ENCODE measurements at regions not wholly inside any gene's neighbourhood (a gene's known extent, or its start where the extent isn't known, plus 50 kb on each side); places are given as distances from the start of the nearest gene placed in this dataset.

DNA sequence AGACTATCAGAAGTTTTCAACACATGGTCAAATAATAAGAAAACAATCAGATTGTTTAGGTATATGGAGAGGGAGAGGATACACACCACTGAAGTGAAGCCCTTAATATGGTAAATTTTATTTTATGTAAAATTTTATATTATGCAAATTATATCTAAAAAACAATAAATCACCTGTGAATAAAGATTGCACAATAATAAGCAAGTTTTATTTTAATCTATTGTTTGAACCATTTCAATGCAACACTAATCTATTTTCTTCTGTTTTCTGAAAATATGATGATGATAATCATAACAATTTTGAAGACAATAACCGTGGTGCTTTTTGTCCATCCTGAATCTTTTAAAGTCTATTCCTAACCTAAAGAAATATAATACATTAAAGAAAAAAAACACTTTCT lies 1473.5 kb upstream of the TENM4 start:
- TF ChIP-seq YY1 (IDR thresholded peaks at IDR 0.05; ENCODE audit: low read depth) (no peak), TEAD4 (IDR thresholded peaks at IDR 0.05) (no peak), RAD21 (IDR thresholded peaks at IDR 0.05; ENCODE audit: low read depth) (no peak), EGR1 (IDR thresholded peaks at IDR 0.05) (no peak), NFIC (IDR thresholded peaks at IDR 0.05) (no peak), TCF12 (IDR thresholded peaks at IDR 0.05; ENCODE audit: low read depth) (no peak)
- TF ChIP-seq, protein P1, sequence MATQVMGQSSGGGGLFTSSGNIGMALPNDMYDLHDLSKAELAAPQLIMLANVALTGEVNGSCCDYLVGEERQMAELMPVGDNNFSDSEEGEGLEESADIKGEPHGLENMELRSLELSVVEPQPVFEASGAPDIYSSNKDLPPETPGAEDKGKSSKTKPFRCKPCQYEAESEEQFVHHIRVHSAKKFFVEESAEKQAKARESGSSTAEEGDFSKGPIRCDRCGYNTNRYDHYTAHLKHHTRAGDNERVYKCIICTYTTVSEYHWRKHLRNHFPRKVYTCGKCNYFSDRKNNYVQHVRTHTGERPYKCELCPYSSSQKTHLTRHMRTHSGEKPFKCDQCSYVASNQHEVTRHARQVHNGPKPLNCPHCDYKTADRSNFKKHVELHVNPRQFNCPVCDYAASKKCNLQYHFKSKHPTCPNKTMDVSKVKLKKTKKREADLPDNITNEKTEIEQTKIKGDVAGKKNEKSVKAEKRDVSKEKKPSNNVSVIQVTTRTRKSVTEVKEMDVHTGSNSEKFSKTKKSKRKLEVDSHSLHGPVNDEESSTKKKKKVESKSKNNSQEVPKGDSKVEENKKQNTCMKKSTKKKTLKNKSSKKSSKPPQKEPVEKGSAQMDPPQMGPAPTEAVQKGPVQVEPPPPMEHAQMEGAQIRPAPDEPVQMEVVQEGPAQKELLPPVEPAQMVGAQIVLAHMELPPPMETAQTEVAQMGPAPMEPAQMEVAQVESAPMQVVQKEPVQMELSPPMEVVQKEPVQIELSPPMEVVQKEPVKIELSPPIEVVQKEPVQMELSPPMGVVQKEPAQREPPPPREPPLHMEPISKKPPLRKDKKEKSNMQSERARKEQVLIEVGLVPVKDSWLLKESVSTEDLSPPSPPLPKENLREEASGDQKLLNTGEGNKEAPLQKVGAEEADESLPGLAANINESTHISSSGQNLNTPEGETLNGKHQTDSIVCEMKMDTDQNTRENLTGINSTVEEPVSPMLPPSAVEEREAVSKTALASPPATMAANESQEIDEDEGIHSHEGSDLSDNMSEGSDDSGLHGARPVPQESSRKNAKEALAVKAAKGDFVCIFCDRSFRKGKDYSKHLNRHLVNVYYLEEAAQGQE (IDR thresholded peaks at IDR 0.05; ENCODE audit: low read depth) = no peak

DNA sequence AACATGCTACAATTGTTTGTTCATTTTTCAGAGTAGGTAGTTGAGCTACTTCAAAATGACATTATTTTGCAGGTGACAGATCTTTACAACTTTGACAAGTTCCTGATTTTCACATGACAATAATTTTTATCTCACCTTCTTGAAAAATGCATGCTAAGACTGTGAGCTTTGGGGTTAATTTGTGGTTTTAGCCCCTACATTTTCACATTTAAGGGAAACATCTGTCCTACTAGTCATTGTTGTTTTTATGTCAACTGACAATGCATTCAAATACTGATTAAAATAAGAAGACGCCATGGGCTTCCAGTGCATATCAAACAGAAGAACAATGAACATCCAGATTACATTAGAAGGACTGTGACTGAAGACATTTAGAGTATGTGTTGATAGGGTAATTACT lies 1470.8 kb upstream of the TENM4 start:
- no peak for TF ChIP-seq TEAD4 (IDR thresholded peaks at IDR 0.05)
- TF ChIP-seq, protein P2, sequence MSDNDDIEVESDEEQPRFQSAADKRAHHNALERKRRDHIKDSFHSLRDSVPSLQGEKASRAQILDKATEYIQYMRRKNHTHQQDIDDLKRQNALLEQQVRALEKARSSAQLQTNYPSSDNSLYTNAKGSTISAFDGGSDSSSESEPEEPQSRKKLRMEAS (IDR thresholded peaks at IDR 0.05) = no peak
- TF ChIP-seq ZBTB7A (IDR thresholded peaks at IDR 0.05; ENCODE audit: low read depth) = no peak
- no peak for TF ChIP-seq EGR1 (IDR thresholded peaks at IDR 0.05)
- no peak for TF ChIP-seq TAF1 (IDR thresholded peaks at IDR 0.05; ENCODE audit: low read depth)
- TF ChIP-seq YY1 (IDR thresholded peaks at IDR 0.05; ENCODE audit: low read depth) = no peak
- no peak for TF ChIP-seq NFIC (IDR thresholded peaks at IDR 0.05)
- TF ChIP-seq RAD21 (IDR thresholded peaks at IDR 0.05; ENCODE audit: low read depth) = no peak
- TF ChIP-seq, protein P3, sequence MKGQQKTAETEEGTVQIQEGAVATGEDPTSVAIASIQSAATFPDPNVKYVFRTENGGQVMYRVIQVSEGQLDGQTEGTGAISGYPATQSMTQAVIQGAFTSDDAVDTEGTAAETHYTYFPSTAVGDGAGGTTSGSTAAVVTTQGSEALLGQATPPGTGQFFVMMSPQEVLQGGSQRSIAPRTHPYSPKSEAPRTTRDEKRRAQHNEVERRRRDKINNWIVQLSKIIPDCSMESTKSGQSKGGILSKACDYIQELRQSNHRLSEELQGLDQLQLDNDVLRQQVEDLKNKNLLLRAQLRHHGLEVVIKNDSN (IDR thresholded peaks at IDR 0.05) = no peak
- TF ChIP-seq, protein P1 (IDR thresholded peaks at IDR 0.05; ENCODE audit: low read depth) = no peak
- no peak for TF ChIP-seq FOXM1 (IDR thresholded peaks at IDR 0.05; ENCODE audit: borderline replicate concordance, low read depth)
- TF ChIP-seq CEBPB (IDR thresholded peaks at IDR 0.05) = no peak

DNA sequence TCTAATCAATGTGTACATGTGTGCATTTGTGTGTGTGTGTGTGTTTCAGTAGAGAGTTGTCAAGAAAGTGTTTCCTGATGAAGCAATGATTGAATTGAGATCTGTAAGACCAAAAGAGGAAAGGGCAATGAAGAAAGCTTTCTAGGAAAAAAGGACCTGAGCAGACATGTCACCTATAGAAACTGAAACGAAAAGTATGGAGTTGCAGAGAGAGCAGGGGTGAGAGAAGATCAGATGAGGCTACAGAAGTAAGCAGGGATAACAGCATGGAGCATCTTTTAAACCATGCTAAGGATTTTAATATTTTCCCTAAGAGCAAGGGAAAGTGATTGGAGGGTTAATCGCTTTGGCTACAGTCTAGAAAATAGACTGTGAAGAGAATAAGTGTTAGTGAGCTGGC lies 1459.4 kb upstream of the TENM4 start:
- TF ChIP-seq YY1 (IDR thresholded peaks at IDR 0.05; ENCODE audit: low read depth) (no peak), TEAD4 (IDR thresholded peaks at IDR 0.05) (no peak), FOXM1 (IDR thresholded peaks at IDR 0.05; ENCODE audit: borderline replicate concordance, low read depth) (no peak), EGR1 (IDR thresholded peaks at IDR 0.05) (no peak), CEBPB (IDR thresholded peaks at IDR 0.05) (no peak), RAD21 (IDR thresholded peaks at IDR 0.05; ENCODE audit: low read depth) (no peak), TCF12 (IDR thresholded peaks at IDR 0.05; ENCODE audit: low read depth) (no peak), EP300 (IDR thresholded peaks at IDR 0.05; ENCODE audit: borderline replicate concordance) (no peak), ZBTB7A (IDR thresholded peaks at IDR 0.05; ENCODE audit: low read depth) (no peak), NFIC (IDR thresholded peaks at IDR 0.05) (no peak), TAF1 (IDR thresholded peaks at IDR 0.05; ENCODE audit: low read depth) (no peak), CREB1 (IDR thresholded peaks at IDR 0.05; ENCODE audit: low read depth) (no peak)
- TF ChIP-seq, protein P1 (IDR thresholded peaks at IDR 0.05; ENCODE audit: low read depth) = no peak
- TF ChIP-seq, protein P3 (IDR thresholded peaks at IDR 0.05) = no peak
- TF ChIP-seq, protein P2 (IDR thresholded peaks at IDR 0.05) = no peak

DNA sequence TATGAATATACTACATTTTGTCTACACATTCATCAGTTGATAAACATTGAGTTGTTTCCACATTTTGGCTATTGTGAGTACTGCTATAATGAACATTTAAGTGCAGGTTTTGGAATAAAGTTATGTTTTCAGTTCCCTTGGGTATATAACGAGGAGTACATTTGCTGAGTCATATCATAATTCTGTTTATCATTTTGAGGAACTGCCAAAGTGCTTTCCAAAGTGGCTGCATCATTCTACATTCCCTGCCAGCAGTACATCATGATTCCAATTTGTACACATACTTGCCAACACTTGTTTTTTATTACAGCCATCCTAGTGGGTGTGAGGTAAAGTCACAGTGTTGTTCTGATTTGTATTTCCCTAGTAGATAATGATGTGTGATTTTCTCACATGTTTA lies 1458.6 kb upstream of the TENM4 start:
- TF ChIP-seq CREB1 (IDR thresholded peaks at IDR 0.05; ENCODE audit: low read depth) (no peak), TEAD4 (IDR thresholded peaks at IDR 0.05) (no peak), EGR1 (IDR thresholded peaks at IDR 0.05) (no peak), TAF1 (IDR thresholded peaks at IDR 0.05; ENCODE audit: low read depth) (no peak), RAD21 (IDR thresholded peaks at IDR 0.05; ENCODE audit: low read depth) (no peak), FOXM1 (IDR thresholded peaks at IDR 0.05; ENCODE audit: borderline replicate concordance, low read depth) (no peak), CEBPB (IDR thresholded peaks at IDR 0.05) (no peak), ZBTB7A (IDR thresholded peaks at IDR 0.05; ENCODE audit: low read depth) (no peak), NFIC (IDR thresholded peaks at IDR 0.05) (no peak), YY1 (IDR thresholded peaks at IDR 0.05; ENCODE audit: low read depth) (no peak)
- TF ChIP-seq, protein P3 (IDR thresholded peaks at IDR 0.05) = no peak
- TF ChIP-seq, protein P2 (IDR thresholded peaks at IDR 0.05) = no peak
- TF ChIP-seq, protein P1 (IDR thresholded peaks at IDR 0.05; ENCODE audit: low read depth) = no peak

Data from Ishikawa (cell line).